GM12878 (cell line): ENCODE measurements at regions not wholly inside any gene's neighbourhood (a gene's known extent, or its start where the extent isn't known, plus 50 kb on each side); places are given as distances from the start of the nearest gene placed in this dataset.

Experiments
- BCLAF1 ChIP-seq: fragments of 450-650 bp; IDR thresholded peaks from 2 replicates; pipeline ENCODE4 v1.6.1; 2017; ENCODE audit warnings: antibody characterized with exemption, mild to moderate bottlenecking, moderate library complexity
- DPF2 ChIP-seq: fragments of 450-650 bp; IDR thresholded peaks from 2 replicates; pipeline ENCODE4 v1.6.1; 2017; ENCODE audit warnings: mild to moderate bottlenecking
- FOS ChIP-seq: IDR thresholded peaks from 3 replicates; pipeline ENCODE4 v1.6.1; 2011; ENCODE audit warnings: borderline replicate concordance; ENCODE audit not compliant: insufficient read length; ENCODE audit errors: extremely low read depth
- MYC ChIP-seq: IDR thresholded peaks from 2 replicates; pipeline ENCODE4 v1.6.1; 2011; ENCODE audit warnings: mild to moderate bottlenecking, low read length, moderate library complexity, inconsistent platforms; ENCODE audit not compliant: insufficient read depth, insufficient replicate concordance, insufficient read length, severe bottlenecking
- SIX5 ChIP-seq: IDR thresholded peaks from 2 replicates; pipeline ENCODE4 v1.6.1; 2011; ENCODE audit warnings: mild to moderate bottlenecking, low read depth, low read length, moderate library complexity; ENCODE audit not compliant: severe bottlenecking
- SMC3 ChIP-seq: IDR thresholded peaks from 2 replicates; pipeline ENCODE4 v1.6.1; 2011; ENCODE audit warnings: low read length, improper control_type of control experiment, borderline replicate concordance
- SP1 ChIP-seq: IDR thresholded peaks from one replicate; pipeline ENCODE4 v1.6.1; 2011; ENCODE audit warnings: low read depth, low read length
- TF ChIP-seq, protein P1 (sequence below): fragments of 450-650 bp; IDR thresholded peaks from 2 replicates; pipeline ENCODE4 v1.6.1; 2017; ENCODE audit warnings: mild to moderate bottlenecking, moderate library complexity

DNA sequence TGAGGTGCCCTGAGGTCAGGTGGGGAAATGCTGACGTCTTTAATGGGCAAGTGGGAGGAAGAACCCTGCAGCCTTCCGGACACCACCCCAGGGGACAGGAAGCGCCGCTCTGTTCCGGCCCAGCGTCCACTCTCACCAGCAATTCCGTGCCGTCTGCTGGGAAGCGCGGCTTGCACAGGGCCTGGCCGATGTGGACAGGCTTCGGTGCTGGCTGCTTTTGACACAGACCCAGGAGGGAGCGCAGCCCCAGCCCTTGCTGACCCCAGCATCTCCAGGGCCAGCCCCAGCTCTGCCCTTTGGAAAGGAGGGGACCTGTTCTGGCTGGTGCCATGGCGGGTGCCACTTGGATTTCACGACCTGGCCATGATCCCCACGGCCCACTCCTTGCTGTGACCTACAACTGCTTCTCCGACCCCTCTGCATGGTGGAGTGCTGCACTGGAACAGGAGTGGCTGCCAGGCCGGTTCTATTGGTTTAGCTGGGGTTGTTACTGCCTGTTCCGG, 123.2 kb downstream of the DLL1 start (continued):
- TF ChIP-seq SIX5: no peak
- no peak for TF ChIP-seq MYC
- TF ChIP-seq BCLAF1: no peak
- TF ChIP-seq SMC3: no peak
- no peak for TF ChIP-seq DPF2
- no peak for TF ChIP-seq SP1
- no peak for TF ChIP-seq FOS
- TF ChIP-seq, protein P1, sequence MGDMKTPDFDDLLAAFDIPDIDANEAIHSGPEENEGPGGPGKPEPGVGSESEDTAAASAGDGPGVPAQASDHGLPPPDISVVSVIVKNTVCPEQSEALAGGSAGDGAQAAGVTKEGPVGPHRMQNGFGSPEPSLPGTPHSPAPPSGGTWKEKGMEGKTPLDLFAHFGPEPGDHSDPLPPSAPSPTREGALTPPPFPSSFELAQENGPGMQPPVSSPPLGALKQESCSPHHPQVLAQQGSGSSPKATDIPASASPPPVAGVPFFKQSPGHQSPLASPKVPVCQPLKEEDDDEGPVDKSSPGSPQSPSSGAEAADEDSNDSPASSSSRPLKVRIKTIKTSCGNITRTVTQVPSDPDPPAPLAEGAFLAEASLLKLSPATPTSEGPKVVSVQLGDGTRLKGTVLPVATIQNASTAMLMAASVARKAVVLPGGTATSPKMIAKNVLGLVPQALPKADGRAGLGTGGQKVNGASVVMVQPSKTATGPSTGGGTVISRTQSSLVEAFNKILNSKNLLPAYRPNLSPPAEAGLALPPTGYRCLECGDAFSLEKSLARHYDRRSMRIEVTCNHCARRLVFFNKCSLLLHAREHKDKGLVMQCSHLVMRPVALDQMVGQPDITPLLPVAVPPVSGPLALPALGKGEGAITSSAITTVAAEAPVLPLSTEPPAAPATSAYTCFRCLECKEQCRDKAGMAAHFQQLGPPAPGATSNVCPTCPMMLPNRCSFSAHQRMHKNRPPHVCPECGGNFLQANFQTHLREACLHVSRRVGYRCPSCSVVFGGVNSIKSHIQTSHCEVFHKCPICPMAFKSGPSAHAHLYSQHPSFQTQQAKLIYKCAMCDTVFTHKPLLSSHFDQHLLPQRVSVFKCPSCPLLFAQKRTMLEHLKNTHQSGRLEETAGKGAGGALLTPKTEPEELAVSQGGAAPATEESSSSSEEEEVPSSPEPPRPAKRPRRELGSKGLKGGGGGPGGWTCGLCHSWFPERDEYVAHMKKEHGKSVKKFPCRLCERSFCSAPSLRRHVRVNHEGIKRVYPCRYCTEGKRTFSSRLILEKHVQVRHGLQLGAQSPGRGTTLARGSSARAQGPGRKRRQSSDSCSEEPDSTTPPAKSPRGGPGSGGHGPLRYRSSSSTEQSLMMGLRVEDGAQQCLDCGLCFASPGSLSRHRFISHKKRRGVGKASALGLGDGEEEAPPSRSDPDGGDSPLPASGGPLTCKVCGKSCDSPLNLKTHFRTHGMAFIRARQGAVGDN: no peak
- TF ChIP-seq, all 136 proteins: peak for 0
